Thoracic aorta (tissue), 2 donors: ENCODE measurements at regions not wholly inside any gene's neighbourhood (a gene's known extent, or its start where the extent isn't known, plus 50 kb on each side); places are given as distances from the start of the nearest gene placed in this dataset.
A peak's percentile ranks its signal among the peaks of the same experiment; 100 is the strongest.

Experiments
- ATAC-seq: fragments of 150-250 bp; one replicate; pipeline ENCODE4 v1.8.0; 2017; ENCODE audit warnings: low read depth; ENCODE audit not compliant: insufficient number of reproducible peaks, low FRiP score
- DNase-seq: peaks from one replicate; pipeline ENCODE4 v3.0.0-alpha.2; 2020; ENCODE audit warnings: low spot score
- H3K27ac ChIP-seq, 2 donors: fragments of 200-600 bp; sonication (generic); 1 replicate in 1 of 2; 2 replicates in 1 of 2; pipeline ENCODE4 v1.5.1; 2016; ENCODE audit warnings: mild to moderate bottlenecking in 2 of 2, moderate library complexity in 2 of 2
- H3K27me3 ChIP-seq: fragments of 200-600 bp; sonication (generic); replicated peaks from 2 replicates; pipeline ENCODE4 v1.6.0; 2016; ENCODE audit warnings: mild to moderate bottlenecking; ENCODE audit not compliant: insufficient read depth
- H3K36me3 ChIP-seq: fragments of 200-600 bp; sonication (generic); one replicate; pipeline ENCODE4 v1.5.1; 2016
- H3K4me1 ChIP-seq, 2 donors: fragments of 200-600 bp; sonication (generic); 1 replicate in 1 of 2; 2 replicates in 1 of 2; pipeline versions ENCODE4 v1.5.1 to v1.6.0; 2016; ENCODE audit warnings: low read depth in 2 of 2, mild to moderate bottlenecking in 1 of 2; ENCODE audit not compliant: control insufficient read depth in 1 of 2
- H3K4me3 ChIP-seq: fragments of 200-600 bp; sonication (generic); 2 replicates; pipeline ENCODE4 v1.5.1; 2016; ENCODE audit warnings: mild to moderate bottlenecking
- H3K9me3 ChIP-seq: fragments of 200-600 bp; sonication (generic); 2 replicates; pipeline ENCODE4 v1.5.1; 2016
- CTCF ChIP-seq: fragments of 200-600 bp; sonication (generic); IDR thresholded peaks from one replicate; pipeline ENCODE4 v1.5.1; 2019; ENCODE audit warnings: antibody characterized with exemption

DNA sequence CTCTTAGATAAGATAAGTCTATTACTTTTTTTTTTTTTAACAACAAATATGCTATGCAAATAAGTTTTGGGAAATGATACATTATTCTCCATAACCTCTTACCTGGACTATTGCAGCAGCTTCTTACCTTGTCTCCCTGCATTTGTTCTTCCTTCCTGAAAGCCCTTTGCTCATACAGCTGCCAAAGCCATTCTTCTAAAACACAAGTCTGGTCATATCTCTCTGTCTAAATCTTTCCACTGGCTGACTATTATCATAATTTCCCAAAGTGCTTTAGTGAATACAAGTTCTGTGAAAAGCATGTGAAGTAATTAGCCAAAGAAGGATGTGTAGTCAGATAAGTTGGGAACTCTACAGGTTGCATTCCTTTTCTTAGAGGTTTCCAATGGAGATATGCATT lies 115.4 kb upstream of the CNTLN start:
- Histone ChIP-seq H3K36me3 (no peaks in the 10 kb centered on the region), H3K4me3 (no peak overlapping the region), H3K9me3 (no peaks in the 10 kb centered on the region), H3K27ac (peak overlapping the region in 1 of 2 donors; percentile 47), H3K27me3 (no peaks in the 10 kb centered on the region), H3K4me1 (peaks cover 5 to 32% of the 10 kb centered on the region in 2 donors)
- DNase-seq (no peak), ATAC-seq (no peak)
- TF ChIP-seq CTCF, result no peak

- no peaks in the 10 kb centered on the region for H3K36me3 ChIP-seq
- no peak for DNase-seq
- H3K9me3 ChIP-seq, result no peaks in the 10 kb centered on the region
- peak overlapping the region; percentile 47 to 83 for H3K27ac ChIP-seq
- ATAC-seq, result no peak
- TF ChIP-seq CTCF, result no peak
- H3K4me1 ChIP-seq, result peaks cover 5 to 32% of the 10 kb centered on the region in 2 donors
- H3K27me3 ChIP-seq, result no peaks in the 10 kb centered on the region
- no peak overlapping the region for H3K4me3 ChIP-seq
Observed at GRCh38 chr9:17018540-17019196, 116.2 kb upstream of the CNTLN start.

- TF ChIP-seq CTCF, result no peak
- no peaks in the 10 kb centered on the region for H3K9me3 ChIP-seq
- ATAC-seq, result peak; percentile 92
- DNase-seq, result peak; percentile 54
- no peaks in the 10 kb centered on the region for H3K27me3 ChIP-seq
- peaks cover 5 to 32% of the 10 kb centered on the region in 2 donors for H3K4me1 ChIP-seq
- H3K4me3 ChIP-seq, result peak overlapping the region; percentile 46
- peak overlapping the region; percentile 47 to 83 for H3K27ac ChIP-seq
- H3K36me3 ChIP-seq, result no peaks in the 10 kb centered on the region
Observed at GRCh38 chr9:17017931-17018491, 116.8 kb upstream of the CNTLN start.

DNA sequence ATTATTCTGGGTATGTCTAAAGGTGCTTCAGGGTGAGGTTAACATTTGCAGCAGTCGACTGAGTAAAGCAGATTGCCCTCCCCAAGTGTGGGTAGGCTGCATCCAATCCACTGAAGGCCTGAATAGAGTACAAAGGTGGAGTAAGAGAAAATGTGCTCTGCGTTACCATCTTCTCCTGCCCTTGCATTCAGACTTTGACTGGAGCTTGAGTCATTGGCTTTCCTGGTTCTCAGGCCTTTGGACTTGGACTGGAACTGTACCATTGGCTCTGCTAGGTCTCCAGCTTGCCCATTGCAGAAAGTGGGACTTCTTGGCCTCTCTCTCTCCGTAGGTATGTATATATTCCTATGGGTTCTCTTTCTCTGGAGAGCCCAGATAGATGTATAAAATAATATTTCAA lies 120.9 kb upstream of the CNTLN start:
- Histone ChIP-seq H3K36me3 (no peaks in the 10 kb centered on the region), H3K4me1 (peaks cover 4 to 17% of the 10 kb centered on the region in 2 donors), H3K27me3 (no peaks in the 10 kb centered on the region), H3K9me3 (no peaks in the 10 kb centered on the region), H3K4me3 (no peak overlapping the region), H3K27ac (no peak overlapping the region)
- ATAC-seq (no peak), DNase-seq (no peak)
- no peak for TF ChIP-seq CTCF

DNA sequence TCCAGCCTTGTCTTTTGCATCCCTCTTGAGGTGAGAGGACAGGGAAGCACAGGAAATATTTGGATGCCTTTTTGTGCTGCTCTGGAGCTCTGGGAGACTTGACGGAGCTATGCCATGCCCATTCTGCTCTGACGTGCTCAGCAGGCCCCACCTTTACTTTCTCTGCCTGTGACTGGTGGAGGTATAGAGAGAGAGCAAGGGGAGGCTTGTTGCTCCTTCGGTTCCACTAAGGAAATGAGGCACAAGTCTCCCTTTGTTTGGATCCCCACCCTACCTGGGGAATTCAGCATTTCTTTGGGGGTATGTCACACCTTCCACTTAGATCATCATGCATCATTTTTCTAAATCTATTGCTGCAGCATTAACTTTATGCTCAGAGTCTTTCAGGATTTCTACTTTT lies 121.8 kb upstream of the CNTLN start:
- H3K27ac ChIP-seq, result no peak overlapping the region
- no peaks in the 10 kb centered on the region for H3K27me3 ChIP-seq
- no peak for DNase-seq
- no peak for ATAC-seq
- no peak for TF ChIP-seq CTCF
- H3K36me3 ChIP-seq, result no peaks in the 10 kb centered on the region
- no peaks in the 10 kb centered on the region for H3K9me3 ChIP-seq
- peaks cover 0 to 9% of the 10 kb centered on the region in 2 donors for H3K4me1 ChIP-seq
- H3K4me3 ChIP-seq, result no peak overlapping the region
